ENCODE measurements at regions not wholly inside any gene's neighbourhood (a gene's known extent, or its start where the extent isn't known, plus 50 kb on each side); places are given as distances from the start of the nearest gene placed in this dataset.

GRCh38 chr1:175833502-175833901, 90.1 kb upstream of the TNR start:
- Histone ChIP-seq H3K9ac (ENCODE audit: low read depth in 1 of 2, low read length in 2 of 2) (no peak overlapping the region), H3K4me1 (ENCODE audit: control insufficient read depth in 2 of 2, insufficient read depth in 2 of 2, low read length in 2 of 2) (no peaks in the 10 kb centered on the region), H3K9me3 (ENCODE audit: control insufficient read depth in 2 of 2, low read length in 2 of 2) (no peaks in the 10 kb centered on the region), H3K27me3 (ENCODE audit: control insufficient read depth in 2 of 2, insufficient read depth in 2 of 2, low read length in 2 of 2) (no peaks in the 10 kb centered on the region), H3K4me3 (ENCODE audit: low read length in 2 of 2) (no peak overlapping the region), H3K27ac (ENCODE audit: low read depth in 2 of 2, low read length in 2 of 2) (no peak overlapping the region), H3K36me3 (ENCODE audit: control insufficient read depth in 2 of 2, insufficient read depth in 2 of 2, low read length in 2 of 2) (no peaks in the 10 kb centered on the region)

DNA sequence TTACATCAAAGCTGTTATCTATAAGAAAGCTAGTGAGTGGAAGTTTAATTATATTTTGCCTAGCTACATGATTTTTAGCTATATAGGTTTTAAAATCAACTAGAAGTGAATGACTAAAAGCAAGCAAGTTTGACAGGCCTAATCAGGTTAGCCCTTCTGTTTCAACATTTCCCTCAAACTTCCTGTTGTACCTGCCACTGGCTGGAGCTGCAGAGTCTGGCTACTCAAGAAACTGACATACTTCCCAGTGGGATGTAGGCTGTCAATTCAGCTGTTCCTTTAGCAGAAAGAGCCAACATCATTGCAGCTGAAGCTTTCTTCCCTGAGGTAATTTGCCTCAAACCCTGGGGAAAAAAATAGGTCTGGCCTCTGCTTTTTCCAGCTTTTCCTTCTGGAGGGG, 87.1 kb upstream of the TNR start:
- Histone ChIP-seq H3K4me3 (ENCODE audit: low read length in 2 of 2) (no peak overlapping the region), H3K9ac (ENCODE audit: low read depth in 1 of 2, low read length in 2 of 2) (no peak overlapping the region), H3K27me3 (ENCODE audit: control insufficient read depth in 2 of 2, insufficient read depth in 2 of 2, low read length in 2 of 2) (no peaks in the 10 kb centered on the region), H3K9me3 (ENCODE audit: control insufficient read depth in 2 of 2, low read length in 2 of 2) (no peaks in the 10 kb centered on the region), H3K27ac (ENCODE audit: low read depth in 2 of 2, low read length in 2 of 2) (no peak overlapping the region), H3K36me3 (ENCODE audit: control insufficient read depth in 2 of 2, insufficient read depth in 2 of 2, low read length in 2 of 2) (no peaks in the 10 kb centered on the region), H3K4me1 (ENCODE audit: control insufficient read depth in 2 of 2, insufficient read depth in 2 of 2, low read length in 2 of 2) (no peaks in the 10 kb centered on the region)

DNA sequence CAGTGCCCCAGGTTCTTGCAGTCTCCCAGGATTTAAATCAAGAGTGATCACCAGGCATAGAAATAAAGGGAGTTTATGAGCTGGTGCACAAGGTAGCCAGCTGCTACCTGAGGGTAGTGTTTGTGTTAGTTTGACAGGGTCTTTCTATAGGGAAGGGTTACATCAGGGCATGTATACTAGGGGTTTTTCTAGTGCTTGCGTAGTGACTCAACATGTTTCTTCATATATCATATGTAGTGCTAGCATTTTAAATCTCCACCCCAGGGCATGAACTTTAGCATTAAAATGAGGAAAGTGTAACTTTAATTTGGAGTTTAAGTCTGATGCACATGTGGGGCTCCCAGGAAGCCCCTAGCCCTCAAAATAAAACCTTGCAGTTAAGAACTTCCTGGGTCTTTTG, 86.5 kb upstream of the TNR start:
- no peak overlapping the region for H3K4me3 ChIP-seq (ENCODE audit: low read length in 2 of 2)
- no peak overlapping the region for H3K27ac ChIP-seq (ENCODE audit: low read depth in 2 of 2, low read length in 2 of 2)
- H3K4me1 ChIP-seq (ENCODE audit: control insufficient read depth in 2 of 2, insufficient read depth in 2 of 2, low read length in 2 of 2), result no peaks in the 10 kb centered on the region
- H3K36me3 ChIP-seq (ENCODE audit: control insufficient read depth in 2 of 2, insufficient read depth in 2 of 2, low read length in 2 of 2), result no peaks in the 10 kb centered on the region
- no peak overlapping the region for H3K9ac ChIP-seq (ENCODE audit: low read depth in 1 of 2, low read length in 2 of 2)
- no peaks in the 10 kb centered on the region for H3K9me3 ChIP-seq (ENCODE audit: control insufficient read depth in 2 of 2, low read length in 2 of 2)
- no peaks in the 10 kb centered on the region for H3K27me3 ChIP-seq (ENCODE audit: control insufficient read depth in 2 of 2, insufficient read depth in 2 of 2, low read length in 2 of 2)

DNA sequence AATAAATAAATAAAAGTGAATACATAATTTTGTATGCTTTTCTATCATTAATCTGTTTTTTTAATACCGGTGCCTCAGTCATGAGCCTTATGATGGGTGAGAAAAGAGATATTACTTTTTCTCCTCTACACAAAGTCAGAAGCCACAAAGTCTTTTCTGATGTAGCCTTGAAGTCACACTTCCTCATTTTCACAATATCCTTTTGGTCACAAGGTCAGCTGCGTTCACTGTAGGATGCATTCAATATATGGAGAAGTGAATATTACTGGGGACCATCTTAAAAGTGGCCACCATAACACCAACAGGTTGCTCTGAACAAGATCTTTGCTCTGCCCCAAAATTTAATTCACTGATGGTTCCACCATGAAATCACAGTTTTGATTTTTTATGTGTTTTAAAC, 83.3 kb upstream of the TNR start:
- H3K9ac ChIP-seq (ENCODE audit: low read depth in 1 of 2, low read length in 2 of 2), result no peak overlapping the region
- no peaks in the 10 kb centered on the region for H3K27me3 ChIP-seq (ENCODE audit: control insufficient read depth in 2 of 2, insufficient read depth in 2 of 2, low read length in 2 of 2)
- H3K9me3 ChIP-seq (ENCODE audit: control insufficient read depth in 2 of 2, low read length in 2 of 2), result no peaks in the 10 kb centered on the region
- H3K4me1 ChIP-seq (ENCODE audit: control insufficient read depth in 2 of 2, insufficient read depth in 2 of 2, low read length in 2 of 2), result no peaks in the 10 kb centered on the region
- H3K36me3 ChIP-seq (ENCODE audit: control insufficient read depth in 2 of 2, insufficient read depth in 2 of 2, low read length in 2 of 2), result no peaks in the 10 kb centered on the region
- no peak overlapping the region for H3K27ac ChIP-seq (ENCODE audit: low read depth in 2 of 2, low read length in 2 of 2)
- no peak overlapping the region for H3K4me3 ChIP-seq (ENCODE audit: low read length in 2 of 2)

DNA sequence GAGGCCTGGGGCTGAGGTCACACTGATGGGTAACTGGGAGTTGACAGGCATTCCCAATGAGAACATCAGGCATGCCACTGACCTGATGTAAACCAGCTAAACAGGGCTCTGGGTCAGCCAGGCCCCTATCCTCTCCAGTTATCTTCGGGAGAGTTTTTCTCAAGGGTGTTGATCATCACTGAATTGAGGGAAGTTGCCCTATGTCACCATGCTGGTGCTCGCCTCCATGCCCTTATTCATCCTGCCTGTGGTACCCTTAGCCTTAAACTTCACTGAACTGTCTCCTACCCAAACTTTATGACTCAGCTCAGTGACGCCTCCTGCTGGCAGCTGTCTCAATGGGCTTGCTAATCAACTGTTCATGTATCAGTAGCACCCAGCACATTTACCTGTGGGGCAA, 80.7 kb upstream of the TNR start:
- Histone ChIP-seq H3K27ac (ENCODE audit: low read depth in 2 of 2, low read length in 2 of 2) (no peak overlapping the region), H3K9ac (ENCODE audit: low read depth in 1 of 2, low read length in 2 of 2) (no peak overlapping the region), H3K27me3 (ENCODE audit: control insufficient read depth in 2 of 2, insufficient read depth in 2 of 2, low read length in 2 of 2) (no peaks in the 10 kb centered on the region), H3K4me1 (ENCODE audit: control insufficient read depth in 2 of 2, insufficient read depth in 2 of 2, low read length in 2 of 2) (no peaks in the 10 kb centered on the region), H3K9me3 (ENCODE audit: control insufficient read depth in 2 of 2, low read length in 2 of 2) (no peaks in the 10 kb centered on the region), H3K36me3 (ENCODE audit: control insufficient read depth in 2 of 2, insufficient read depth in 2 of 2, low read length in 2 of 2) (no peaks in the 10 kb centered on the region), H3K4me3 (ENCODE audit: low read length in 2 of 2) (no peak overlapping the region)

DNA sequence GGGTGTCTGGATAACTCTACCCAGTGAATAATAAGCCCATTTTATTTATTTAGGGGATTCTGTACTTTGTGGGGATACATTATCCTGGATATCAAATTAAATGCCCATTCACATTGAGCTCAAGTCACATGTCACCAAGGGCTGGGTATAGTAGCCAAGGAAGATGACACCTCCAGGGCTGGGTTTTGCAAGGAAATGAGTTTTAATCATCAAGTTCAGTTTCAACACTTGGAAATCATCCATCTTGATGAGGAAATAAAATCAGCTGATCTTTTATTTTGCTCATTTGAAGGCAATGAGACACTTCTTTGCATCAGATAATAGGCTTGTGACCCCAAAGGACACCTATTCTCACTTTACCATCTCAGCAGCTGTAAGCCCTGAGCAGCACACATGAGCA, 80.0 kb upstream of the TNR start:
- Histone ChIP-seq H3K4me1 (ENCODE audit: control insufficient read depth in 2 of 2, insufficient read depth in 2 of 2, low read length in 2 of 2) (no peaks in the 10 kb centered on the region), H3K27ac (ENCODE audit: low read depth in 2 of 2, low read length in 2 of 2) (no peak overlapping the region), H3K4me3 (ENCODE audit: low read length in 2 of 2) (no peak overlapping the region), H3K9ac (ENCODE audit: low read depth in 1 of 2, low read length in 2 of 2) (no peak overlapping the region), H3K27me3 (ENCODE audit: control insufficient read depth in 2 of 2, insufficient read depth in 2 of 2, low read length in 2 of 2) (no peaks in the 10 kb centered on the region), H3K9me3 (ENCODE audit: control insufficient read depth in 2 of 2, low read length in 2 of 2) (no peaks in the 10 kb centered on the region), H3K36me3 (ENCODE audit: control insufficient read depth in 2 of 2, insufficient read depth in 2 of 2, low read length in 2 of 2) (no peaks in the 10 kb centered on the region)

GRCh38 chr1:175822580-175822979, 79.2 kb upstream of the TNR start:
- Histone ChIP-seq H3K4me1 (ENCODE audit: control insufficient read depth in 2 of 2, insufficient read depth in 2 of 2, low read length in 2 of 2) (no peaks in the 10 kb centered on the region), H3K36me3 (ENCODE audit: control insufficient read depth in 2 of 2, insufficient read depth in 2 of 2, low read length in 2 of 2) (no peaks in the 10 kb centered on the region), H3K4me3 (ENCODE audit: low read length in 2 of 2) (no peak overlapping the region), H3K9ac (ENCODE audit: low read depth in 1 of 2, low read length in 2 of 2) (no peak overlapping the region), H3K27ac (ENCODE audit: low read depth in 2 of 2, low read length in 2 of 2) (no peak overlapping the region), H3K27me3 (ENCODE audit: control insufficient read depth in 2 of 2, insufficient read depth in 2 of 2, low read length in 2 of 2) (no peaks in the 10 kb centered on the region), H3K9me3 (ENCODE audit: control insufficient read depth in 2 of 2, low read length in 2 of 2) (no peaks in the 10 kb centered on the region)

DNA sequence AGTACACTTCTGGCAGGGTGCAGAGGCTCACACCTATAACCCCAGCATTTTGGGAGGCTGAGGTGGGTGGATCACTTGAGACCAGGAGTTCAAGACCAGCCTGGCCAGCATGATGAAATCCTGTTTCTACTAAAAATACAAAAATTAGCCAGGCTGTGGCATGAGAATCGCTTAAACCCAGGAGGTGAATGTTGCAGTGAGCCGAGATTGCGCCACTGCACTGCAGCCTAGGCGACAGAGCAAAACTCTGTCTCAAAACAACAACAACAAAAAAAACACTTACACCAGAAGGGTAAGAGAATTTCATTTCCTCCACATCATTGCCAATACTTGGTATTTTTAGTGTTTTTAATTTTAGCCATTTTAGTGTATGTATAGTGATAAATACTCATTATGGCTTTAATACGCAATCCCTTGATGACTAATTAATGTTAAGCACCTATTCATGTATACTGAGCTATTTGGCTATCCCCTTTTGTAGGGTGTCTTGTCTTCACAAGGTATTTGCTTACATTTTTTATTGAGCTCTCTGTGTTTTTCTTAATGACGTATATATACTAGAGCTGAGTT, 77.1 kb upstream of the TNR start:
- no peak overlapping the region for H3K4me3 ChIP-seq (ENCODE audit: low read length in 2 of 2)
- no peaks in the 10 kb centered on the region for H3K4me1 ChIP-seq (ENCODE audit: control insufficient read depth in 2 of 2, insufficient read depth in 2 of 2, low read length in 2 of 2)
- H3K27me3 ChIP-seq (ENCODE audit: control insufficient read depth in 2 of 2, insufficient read depth in 2 of 2, low read length in 2 of 2), result no peaks in the 10 kb centered on the region
- no peak overlapping the region for H3K27ac ChIP-seq (ENCODE audit: low read depth in 2 of 2, low read length in 2 of 2)
- no peaks in the 10 kb centered on the region for H3K36me3 ChIP-seq (ENCODE audit: control insufficient read depth in 2 of 2, insufficient read depth in 2 of 2, low read length in 2 of 2)
- no peaks in the 10 kb centered on the region for H3K9me3 ChIP-seq (ENCODE audit: control insufficient read depth in 2 of 2, low read length in 2 of 2)
- no peak overlapping the region for H3K9ac ChIP-seq (ENCODE audit: low read depth in 1 of 2, low read length in 2 of 2)

DNA sequence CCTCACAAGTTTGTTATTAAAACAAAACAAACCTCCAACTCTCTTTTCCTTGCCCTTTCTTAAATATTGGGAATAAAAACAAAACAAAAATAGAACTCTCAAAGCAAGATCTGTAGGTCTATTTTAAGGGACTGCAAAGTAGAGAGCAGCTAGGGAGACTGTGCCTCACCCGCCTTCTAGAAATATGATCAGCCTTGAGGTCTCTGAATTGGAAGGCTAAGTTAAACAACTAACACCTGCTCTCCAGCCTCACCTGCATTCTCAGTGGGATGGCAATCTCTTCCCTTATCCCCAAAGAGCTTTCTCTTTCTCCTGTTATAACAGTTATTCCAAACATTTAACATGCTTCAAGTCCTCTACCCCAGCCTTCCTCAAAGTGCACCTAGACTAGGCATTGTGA, 75.5 kb upstream of the TNR start:
- no peak overlapping the region for H3K9ac ChIP-seq (ENCODE audit: low read depth in 1 of 2, low read length in 2 of 2)
- H3K36me3 ChIP-seq (ENCODE audit: control insufficient read depth in 2 of 2, insufficient read depth in 2 of 2, low read length in 2 of 2), result no peaks in the 10 kb centered on the region
- no peaks in the 10 kb centered on the region for H3K27me3 ChIP-seq (ENCODE audit: control insufficient read depth in 2 of 2, insufficient read depth in 2 of 2, low read length in 2 of 2)
- H3K27ac ChIP-seq (ENCODE audit: low read depth in 2 of 2, low read length in 2 of 2), result no peak overlapping the region
- no peaks in the 10 kb centered on the region for H3K9me3 ChIP-seq (ENCODE audit: control insufficient read depth in 2 of 2, low read length in 2 of 2)
- no peak overlapping the region for H3K4me3 ChIP-seq (ENCODE audit: low read length in 2 of 2)
- H3K4me1 ChIP-seq (ENCODE audit: control insufficient read depth in 2 of 2, insufficient read depth in 2 of 2, low read length in 2 of 2), result no peaks in the 10 kb centered on the region

GRCh38 chr1:175817445-175817844, 74.0 kb upstream of the TNR start:
- Histone ChIP-seq H3K4me1 (ENCODE audit: control insufficient read depth in 2 of 2, insufficient read depth in 2 of 2, low read length in 2 of 2) (no peaks in the 10 kb centered on the region), H3K4me3 (ENCODE audit: low read length in 2 of 2) (no peak overlapping the region), H3K27ac (ENCODE audit: low read depth in 2 of 2, low read length in 2 of 2) (no peak overlapping the region), H3K27me3 (ENCODE audit: control insufficient read depth in 2 of 2, insufficient read depth in 2 of 2, low read length in 2 of 2) (no peaks in the 10 kb centered on the region), H3K9ac (ENCODE audit: low read depth in 1 of 2, low read length in 2 of 2) (no peak overlapping the region), H3K36me3 (ENCODE audit: control insufficient read depth in 2 of 2, insufficient read depth in 2 of 2, low read length in 2 of 2) (no peaks in the 10 kb centered on the region), H3K9me3 (ENCODE audit: control insufficient read depth in 2 of 2, low read length in 2 of 2) (no peaks in the 10 kb centered on the region)

GRCh38 chr1:175814885-175815284, 71.5 kb upstream of the TNR start:
- no peak overlapping the region for H3K9ac ChIP-seq (ENCODE audit: low read depth in 1 of 2, low read length in 2 of 2)
- H3K4me1 ChIP-seq (ENCODE audit: control insufficient read depth in 2 of 2, insufficient read depth in 2 of 2, low read length in 2 of 2), result no peaks in the 10 kb centered on the region
- no peak overlapping the region for H3K27ac ChIP-seq (ENCODE audit: low read depth in 2 of 2, low read length in 2 of 2)
- H3K36me3 ChIP-seq (ENCODE audit: control insufficient read depth in 2 of 2, insufficient read depth in 2 of 2, low read length in 2 of 2), result no peaks in the 10 kb centered on the region
- no peaks in the 10 kb centered on the region for H3K9me3 ChIP-seq (ENCODE audit: control insufficient read depth in 2 of 2, low read length in 2 of 2)
- no peak overlapping the region for H3K4me3 ChIP-seq (ENCODE audit: low read length in 2 of 2)
- no peaks in the 10 kb centered on the region for H3K27me3 ChIP-seq (ENCODE audit: control insufficient read depth in 2 of 2, insufficient read depth in 2 of 2, low read length in 2 of 2)
